Sigmoid colon (tissue), 4 donors: ENCODE measurements at regions not wholly inside any gene's neighbourhood (a gene's known extent, or its start where the extent isn't known, plus 50 kb on each side); places are given as distances from the start of the nearest gene placed in this dataset.

Source experiments
- EP300 ChIP-seq, 4 donors: sonication (generic); formaldehyde crosslinking; IDR thresholded peaks; one replicate each; pipeline ENCODE4 v1.6.1; 2017; ENCODE audit warnings: antibody characterized with exemption in 4 of 4
- POLR2A ChIP-seq, 2 donors: fragments of 450-650 bp; IDR thresholded peaks; one replicate each; pipeline ENCODE4 v1.6.1; 2016; ENCODE audit warnings: antibody characterized with exemption in 2 of 2, mild to moderate bottlenecking in 2 of 2, moderate library complexity in 2 of 2
- TF ChIP-seq, protein P1 (sequence below), 4 experiments: fragments of 450-650 bp in 3 of 4; fragments of 200-600 bp in 1 of 4; IDR thresholded peaks; one replicate each; pipeline ENCODE4 v1.5.1; 2016 to 2019; ENCODE audit warnings: antibody characterized with exemption in 4 of 4, mild to moderate bottlenecking in 3 of 4, moderate library complexity in 2 of 4

DNA sequence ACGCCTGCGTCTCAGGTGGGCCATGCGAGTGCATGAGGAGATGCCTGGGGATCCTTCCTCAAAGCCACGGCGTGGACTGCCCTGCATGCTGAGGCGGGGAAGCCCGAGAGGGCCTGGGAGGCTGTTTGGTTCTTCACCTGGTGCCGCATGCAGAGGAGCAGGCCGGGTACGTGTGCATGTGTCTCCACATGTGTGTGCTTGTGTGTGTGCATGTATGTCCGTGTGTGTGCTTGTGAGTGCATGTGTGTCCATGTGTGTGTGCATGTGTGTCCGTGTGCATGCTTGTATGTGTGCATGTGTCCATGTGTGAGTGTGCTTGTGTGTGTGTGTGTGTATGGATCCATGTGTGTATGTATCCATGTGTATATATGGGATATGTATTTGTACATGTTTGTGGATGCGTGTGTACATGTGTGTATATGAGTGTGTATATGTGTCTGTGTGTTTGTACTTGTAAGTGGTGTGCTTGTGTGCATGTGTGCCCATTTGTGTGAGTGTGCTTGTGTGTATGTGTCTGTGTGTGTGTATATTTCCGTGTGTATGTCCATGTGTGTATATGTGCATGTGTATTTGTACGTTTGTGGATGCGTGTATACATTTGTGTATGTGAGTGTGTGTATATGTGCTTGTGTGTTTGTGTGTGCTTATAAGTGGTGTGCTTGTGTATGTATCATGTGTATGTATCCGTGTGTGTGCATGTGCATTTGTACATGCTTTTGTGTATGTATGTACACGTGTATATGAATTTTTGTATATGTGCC is 79.0 kb downstream of the PTGR3 start:
- TF ChIP-seq, protein P1, sequence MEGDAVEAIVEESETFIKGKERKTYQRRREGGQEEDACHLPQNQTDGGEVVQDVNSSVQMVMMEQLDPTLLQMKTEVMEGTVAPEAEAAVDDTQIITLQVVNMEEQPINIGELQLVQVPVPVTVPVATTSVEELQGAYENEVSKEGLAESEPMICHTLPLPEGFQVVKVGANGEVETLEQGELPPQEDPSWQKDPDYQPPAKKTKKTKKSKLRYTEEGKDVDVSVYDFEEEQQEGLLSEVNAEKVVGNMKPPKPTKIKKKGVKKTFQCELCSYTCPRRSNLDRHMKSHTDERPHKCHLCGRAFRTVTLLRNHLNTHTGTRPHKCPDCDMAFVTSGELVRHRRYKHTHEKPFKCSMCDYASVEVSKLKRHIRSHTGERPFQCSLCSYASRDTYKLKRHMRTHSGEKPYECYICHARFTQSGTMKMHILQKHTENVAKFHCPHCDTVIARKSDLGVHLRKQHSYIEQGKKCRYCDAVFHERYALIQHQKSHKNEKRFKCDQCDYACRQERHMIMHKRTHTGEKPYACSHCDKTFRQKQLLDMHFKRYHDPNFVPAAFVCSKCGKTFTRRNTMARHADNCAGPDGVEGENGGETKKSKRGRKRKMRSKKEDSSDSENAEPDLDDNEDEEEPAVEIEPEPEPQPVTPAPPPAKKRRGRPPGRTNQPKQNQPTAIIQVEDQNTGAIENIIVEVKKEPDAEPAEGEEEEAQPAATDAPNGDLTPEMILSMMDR (IDR thresholded peaks at IDR 0.05), result no peak
- TF ChIP-seq POLR2A (IDR thresholded peaks at IDR 0.05) (no peak), EP300 (IDR thresholded peaks at IDR 0.05) (no peak)
